ENCODE measurements at regions not wholly inside any gene's neighbourhood (a gene's known extent, or its start where the extent isn't known, plus 50 kb on each side); places are given as distances from the start of the nearest gene placed in this dataset.
A peak's percentile ranks its signal among the peaks of the same experiment; 100 is the strongest.

- DNase-seq (ENCODE audit: low spot score) = no peak
- TF ChIP-seq CTCF (IDR thresholded peaks at IDR 0.05) = no peak
- Histone ChIP-seq H3K27ac (no peak overlapping the region), H3K4me3 (no peak overlapping the region), H3K4me1 (no peaks in the 10 kb centered on the region), H3K36me3 (no peaks in the 10 kb centered on the region), H3K9me3 (no peaks in the 10 kb centered on the region), H3K27me3 (no peaks in the 10 kb centered on the region)
These were observed 867.6 kb downstream of the SORCS1 start for GRCh38 chr10:106296750-106297392.

DNA sequence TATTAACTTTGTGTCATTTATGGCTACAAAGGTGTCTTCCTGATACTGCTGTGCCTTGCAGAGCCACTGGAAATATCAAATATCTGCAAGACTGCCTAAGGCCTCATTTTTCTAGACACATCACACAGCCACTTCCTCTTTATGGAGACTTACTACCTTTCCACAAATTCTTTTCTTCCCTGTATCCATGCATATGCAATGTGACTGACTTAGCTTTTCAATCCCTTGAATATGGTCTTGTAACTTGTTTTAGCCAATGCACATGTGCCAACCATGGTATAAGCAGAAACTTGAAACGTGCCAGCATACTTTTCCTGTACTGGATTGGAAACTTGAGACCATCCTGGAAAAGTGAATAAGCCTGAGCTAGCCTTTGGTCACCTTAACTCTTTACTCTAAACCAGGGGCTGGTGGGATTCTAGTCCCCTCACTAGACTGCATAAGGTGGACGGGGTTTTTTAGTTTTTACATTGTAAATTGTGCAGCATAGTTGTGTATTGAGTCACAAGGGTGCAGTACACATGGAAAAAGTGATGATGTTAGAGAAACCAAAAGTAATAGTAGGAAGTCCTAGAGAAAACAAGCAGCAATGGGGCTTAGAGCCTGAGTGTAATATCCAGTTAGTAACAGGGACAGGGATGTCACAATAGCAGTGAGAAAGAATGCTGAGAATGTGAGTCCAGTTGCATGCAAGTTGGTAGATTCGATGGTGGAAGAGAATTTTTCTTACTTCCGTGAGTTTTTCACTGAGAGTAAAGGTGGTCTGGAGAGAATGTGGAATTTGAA, 879.5 kb downstream of the SORCS1 start:
- H3K36me3 ChIP-seq = no peaks in the 10 kb centered on the region
- no peaks in the 10 kb centered on the region for H3K9me3 ChIP-seq
- DNase-seq (ENCODE audit: low spot score) = no peak
- H3K27me3 ChIP-seq = no peaks in the 10 kb centered on the region
- H3K4me1 ChIP-seq = no peaks in the 10 kb centered on the region
- no peak overlapping the region for H3K27ac ChIP-seq
- no peak for TF ChIP-seq CTCF (IDR thresholded peaks at IDR 0.05)
- H3K4me3 ChIP-seq = no peak overlapping the region

DNA sequence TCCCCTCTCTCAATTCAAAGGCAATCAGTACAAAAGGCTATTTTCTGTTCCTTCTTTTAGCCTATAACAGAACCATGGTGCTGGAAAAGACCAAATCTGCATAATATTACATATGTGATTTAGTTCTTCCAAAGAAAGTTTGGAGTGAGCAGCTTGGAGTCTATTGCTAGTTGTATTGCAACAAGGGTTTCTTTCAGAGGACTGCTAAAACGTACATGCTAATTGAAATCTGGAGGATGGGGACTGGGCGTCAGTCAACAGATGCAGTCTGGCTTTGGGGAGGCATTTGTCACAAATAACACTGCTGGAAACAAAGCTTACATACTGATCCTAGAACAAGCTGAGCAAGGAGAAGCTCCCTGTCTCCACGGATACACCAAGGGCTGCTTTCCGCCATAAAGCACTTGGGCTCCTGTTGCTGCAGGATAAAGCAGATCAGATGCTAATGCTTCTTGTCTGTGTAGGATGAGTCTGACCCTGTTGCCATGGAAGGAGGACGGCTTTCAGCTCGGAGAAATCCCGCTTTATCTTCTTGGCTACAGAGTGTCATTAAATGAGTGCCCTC, 883.5 kb downstream of the SORCS1 start:
- no peaks in the 10 kb centered on the region for H3K4me1 ChIP-seq
- H3K27me3 ChIP-seq = no peaks in the 10 kb centered on the region
- no peak overlapping the region for H3K4me3 ChIP-seq
- no peak for DNase-seq (ENCODE audit: low spot score)
- no peak overlapping the region for H3K27ac ChIP-seq
- H3K9me3 ChIP-seq = no peaks in the 10 kb centered on the region
- TF ChIP-seq CTCF (IDR thresholded peaks at IDR 0.05) = no peak
- H3K36me3 ChIP-seq = no peaks in the 10 kb centered on the region

DNA sequence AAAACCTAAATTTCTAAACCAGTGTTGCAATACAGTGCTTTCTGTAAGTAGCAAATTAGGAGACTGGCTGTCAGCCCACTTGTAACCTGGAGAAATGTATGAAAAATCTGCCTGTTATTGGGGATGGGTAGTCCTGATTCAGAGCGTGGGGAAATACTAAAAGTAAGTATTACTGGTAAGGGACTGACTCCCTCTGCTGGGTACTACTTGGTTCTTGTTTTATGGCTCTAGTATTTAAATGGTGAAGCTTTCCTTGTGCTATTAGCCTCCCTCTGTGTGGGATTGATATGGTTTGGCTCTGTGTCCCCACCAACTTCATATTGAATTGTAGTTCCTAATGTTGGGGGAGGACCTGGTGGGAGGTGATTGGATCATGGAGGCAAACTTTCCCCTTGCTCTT, 886.1 kb downstream of the SORCS1 start:
- H3K27ac ChIP-seq = no peak overlapping the region
- H3K4me3 ChIP-seq = no peak overlapping the region
- no peak for DNase-seq (ENCODE audit: low spot score)
- peak in 1 of 2 donors; percentile 23 for TF ChIP-seq CTCF (IDR thresholded peaks at IDR 0.05)
- H3K36me3 ChIP-seq = no peaks in the 10 kb centered on the region
- H3K9me3 ChIP-seq = no peaks in the 10 kb centered on the region
- no peaks in the 10 kb centered on the region for H3K4me1 ChIP-seq
- no peaks in the 10 kb centered on the region for H3K27me3 ChIP-seq

- no peak overlapping the region for H3K4me3 ChIP-seq
- no peaks in the 10 kb centered on the region for H3K27me3 ChIP-seq
- no peak for DNase-seq (ENCODE audit: low spot score)
- no peaks in the 10 kb centered on the region for H3K9me3 ChIP-seq
- H3K4me1 ChIP-seq = no peaks in the 10 kb centered on the region
- H3K27ac ChIP-seq = no peak overlapping the region
- H3K36me3 ChIP-seq = no peaks in the 10 kb centered on the region
- no peak for TF ChIP-seq CTCF (IDR thresholded peaks at IDR 0.05)
These were observed 893.3 kb downstream of the SORCS1 start for GRCh38 chr10:106271237-106271636.

Data from right atrium auricular region (tissue), 2 donors.